SK-N-MC (cell line): ENCODE measurements at regions not wholly inside any gene's neighbourhood (a gene's known extent, or its start where the extent isn't known, plus 50 kb on each side); places are given as distances from the start of the nearest gene placed in this dataset.

Experiments
- EZH2 ChIP-seq: fragments of 200-600 bp; sonication (generic); IDR thresholded peaks from one replicate; pipeline ENCODE4 v1.6.1; 2017; ENCODE audit warnings: antibody characterized with exemption
- POLR2AphosphoS5 ChIP-seq: IDR thresholded peaks from 2 replicates; pipeline ENCODE4 v1.6.1; 2012; ENCODE audit warnings: mild to moderate bottlenecking, low read depth, low read length, borderline replicate concordance

- TF ChIP-seq POLR2AphosphoS5 = no peak
- no peak for TF ChIP-seq EZH2
These were observed 182.8 kb downstream of the NUAK1 start for GRCh38 chr12:105955976-105956375.
